RWPE2 (cell line): ENCODE measurements at regions not wholly inside any gene's neighbourhood (a gene's known extent, or its start where the extent isn't known, plus 50 kb on each side); places are given as distances from the start of the nearest gene placed in this dataset.
"Not testable (repeated sequence)": the region's sequence is repeated elsewhere in the genome, so short reads cannot be mapped to it uniquely, and the experiment has no call there.

Experiments used
- ATAC-seq: fragments of 200-7000 bp; cut with Tn5 transposase; 3 replicates; pipeline ENCODE4 v1.9.1; 2021; ENCODE audit warnings: low read depth
- DNase-seq: peaks from one replicate; pipeline ENCODE4 v3.0.0-alpha.2; 2020; ENCODE audit warnings: low spot score
- H3K27ac ChIP-seq: fragments of 450-650 bp; 2 replicates; pipeline ENCODE4 v1.5.1; 2017; ENCODE audit warnings: mild to moderate bottlenecking; ENCODE audit not compliant: poor library complexity, severe bottlenecking
- H3K27me3 ChIP-seq: fragments of 250-450 bp; sonication (Bioruptor Pico); 2 replicates; pipeline ENCODE4 v1.5.1; 2021; ENCODE audit warnings: mild to moderate bottlenecking, moderate library complexity; ENCODE audit not compliant: insufficient read depth, poor library complexity, severe bottlenecking
- H3K36me3 ChIP-seq: fragments of 250-450 bp; sonication (Bioruptor Pico); 2 replicates; pipeline ENCODE4 v1.5.1; 2020; ENCODE audit warnings: low read depth, mild to moderate bottlenecking, moderate library complexity
- H3K4me1 ChIP-seq: fragments of 250-450 bp; sonication (Bioruptor Pico); 2 replicates; pipeline ENCODE4 v1.5.1; 2021; ENCODE audit warnings: mild to moderate bottlenecking, moderate library complexity; ENCODE audit not compliant: insufficient read depth, poor library complexity, severe bottlenecking
- H3K4me3 ChIP-seq: fragments of 250-450 bp; sonication (Bioruptor Pico); 2 replicates; pipeline ENCODE4 v1.5.1; 2021; ENCODE audit warnings: mild to moderate bottlenecking, moderate library complexity; ENCODE audit not compliant: severe bottlenecking
- H3K9me3 ChIP-seq: fragments of 250-450 bp; sonication (Bioruptor Pico); 2 replicates; pipeline ENCODE4 v1.5.1; 2021; ENCODE audit warnings: mild to moderate bottlenecking, moderate library complexity; ENCODE audit not compliant: severe bottlenecking
- TF ChIP-seq, protein P1 (sequence below): fragments of 450-650 bp; IDR thresholded peaks from one replicate; pipeline ENCODE4 v1.5.1; 2017; ENCODE audit warnings: mild to moderate bottlenecking, moderate library complexity; ENCODE audit not compliant: poor library complexity, severe bottlenecking

DNA sequence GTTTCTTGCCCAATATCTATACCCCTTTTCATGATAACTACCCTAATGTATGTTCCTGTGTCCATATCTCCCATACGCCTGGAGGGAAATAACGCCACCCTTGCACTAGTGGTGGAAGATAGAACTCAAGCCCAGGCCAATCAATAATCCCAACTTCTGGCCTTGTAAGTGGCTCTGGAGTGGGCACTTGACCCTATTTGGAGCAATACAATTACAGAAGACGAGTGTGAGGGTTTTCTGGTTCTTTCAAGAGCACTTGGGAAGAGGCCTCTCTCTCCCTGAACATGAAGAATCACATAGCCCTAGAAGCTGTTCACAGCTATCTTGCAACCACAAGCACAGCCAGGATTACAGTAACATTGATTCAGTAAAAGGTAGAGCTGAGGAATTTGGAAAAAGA, 217.9 kb downstream of the RAB11FIP4 start:
- H3K27ac ChIP-seq: no peak overlapping the region
- DNase-seq: no peak
- H3K4me1 ChIP-seq: no peaks in the 10 kb centered on the region
- TF ChIP-seq, protein P1, sequence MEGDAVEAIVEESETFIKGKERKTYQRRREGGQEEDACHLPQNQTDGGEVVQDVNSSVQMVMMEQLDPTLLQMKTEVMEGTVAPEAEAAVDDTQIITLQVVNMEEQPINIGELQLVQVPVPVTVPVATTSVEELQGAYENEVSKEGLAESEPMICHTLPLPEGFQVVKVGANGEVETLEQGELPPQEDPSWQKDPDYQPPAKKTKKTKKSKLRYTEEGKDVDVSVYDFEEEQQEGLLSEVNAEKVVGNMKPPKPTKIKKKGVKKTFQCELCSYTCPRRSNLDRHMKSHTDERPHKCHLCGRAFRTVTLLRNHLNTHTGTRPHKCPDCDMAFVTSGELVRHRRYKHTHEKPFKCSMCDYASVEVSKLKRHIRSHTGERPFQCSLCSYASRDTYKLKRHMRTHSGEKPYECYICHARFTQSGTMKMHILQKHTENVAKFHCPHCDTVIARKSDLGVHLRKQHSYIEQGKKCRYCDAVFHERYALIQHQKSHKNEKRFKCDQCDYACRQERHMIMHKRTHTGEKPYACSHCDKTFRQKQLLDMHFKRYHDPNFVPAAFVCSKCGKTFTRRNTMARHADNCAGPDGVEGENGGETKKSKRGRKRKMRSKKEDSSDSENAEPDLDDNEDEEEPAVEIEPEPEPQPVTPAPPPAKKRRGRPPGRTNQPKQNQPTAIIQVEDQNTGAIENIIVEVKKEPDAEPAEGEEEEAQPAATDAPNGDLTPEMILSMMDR: no peak
- no peak for ATAC-seq
- no peak overlapping the region for H3K4me3 ChIP-seq
- no peaks in the 10 kb centered on the region for H3K9me3 ChIP-seq
- no peaks in the 10 kb centered on the region for H3K36me3 ChIP-seq
- H3K27me3 ChIP-seq: no peaks in the 10 kb centered on the region

DNA sequence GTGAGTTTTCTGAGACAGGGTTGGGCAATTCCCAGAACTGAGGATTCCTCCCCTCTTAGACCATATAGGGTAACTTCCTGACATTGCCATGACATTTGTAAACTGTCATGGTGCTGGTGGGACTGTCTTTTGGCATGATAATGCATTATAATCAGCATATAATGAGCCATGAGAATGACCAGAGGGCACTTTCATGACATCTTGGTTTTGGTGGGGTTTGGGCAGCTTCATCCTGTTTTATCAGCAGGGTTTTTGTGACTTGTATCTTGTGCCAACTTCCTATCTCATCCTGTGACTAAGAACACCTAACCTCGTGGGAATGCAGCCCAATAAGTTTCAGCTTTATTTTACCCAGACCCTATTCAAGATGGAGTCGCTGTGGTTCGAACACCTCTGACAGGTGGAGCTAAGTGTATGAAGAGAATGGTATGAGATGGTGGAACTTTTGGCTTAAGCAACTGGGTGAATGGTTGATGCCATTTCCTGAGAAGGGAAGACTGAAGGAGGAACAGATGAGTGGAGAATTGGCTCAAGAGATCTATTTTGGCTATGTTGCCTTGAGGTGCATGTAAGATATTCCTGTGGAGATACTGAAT, 217.3 kb downstream of the RAB11FIP4 start:
- ATAC-seq (no peak), DNase-seq (no peak)
- Histone ChIP-seq H3K27me3 (no peaks in the 10 kb centered on the region), H3K4me1 (no peaks in the 10 kb centered on the region), H3K36me3 (no peaks in the 10 kb centered on the region), H3K4me3 (no peak overlapping the region), H3K27ac (no peak overlapping the region), H3K9me3 (no peaks in the 10 kb centered on the region)
- TF ChIP-seq, protein P1: no peak

DNA sequence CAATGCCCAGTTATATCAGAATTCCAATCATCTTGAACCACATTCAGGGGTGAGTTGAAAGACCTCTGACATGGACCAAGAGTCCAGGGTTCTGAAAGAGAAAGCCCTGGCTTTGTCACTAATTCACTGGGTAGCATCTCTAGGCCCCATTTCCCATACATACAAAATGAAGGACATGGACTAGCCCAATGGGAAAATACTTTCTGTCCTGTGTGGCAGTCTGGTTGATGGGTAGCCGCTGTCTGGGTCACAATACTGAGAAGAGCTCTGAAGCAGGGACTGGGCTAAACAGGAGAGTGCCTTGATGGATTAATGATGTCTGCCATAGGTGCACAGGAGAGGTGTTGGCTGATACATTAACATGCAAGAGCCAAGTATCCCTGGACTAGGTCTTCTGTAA, 214.3 kb downstream of the RAB11FIP4 start:
- H3K27me3 ChIP-seq: no peaks in the 10 kb centered on the region
- no peaks in the 10 kb centered on the region for H3K36me3 ChIP-seq
- ATAC-seq: no peak

DNA sequence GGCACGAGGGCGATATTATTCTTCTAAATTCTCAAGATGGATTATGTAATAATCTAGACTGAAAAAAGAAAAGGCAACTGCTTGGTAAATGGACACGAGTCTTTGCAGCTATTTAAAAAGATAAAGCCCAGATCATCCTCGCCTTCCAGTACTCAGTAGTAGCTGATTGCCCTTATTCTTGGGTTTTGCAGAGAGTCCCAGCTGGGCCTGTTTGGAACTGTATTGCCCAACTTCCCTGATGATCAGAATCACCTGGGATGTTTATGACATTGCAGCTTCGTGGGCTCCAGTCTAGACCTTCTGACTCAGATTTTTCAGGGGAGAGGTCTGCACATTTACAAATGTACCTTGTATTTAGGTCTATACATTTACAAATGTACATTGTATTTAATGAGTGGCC, 213.5 kb downstream of the RAB11FIP4 start:
- H3K4me3 ChIP-seq: no peak overlapping the region
- no peaks in the 10 kb centered on the region for H3K36me3 ChIP-seq
- H3K9me3 ChIP-seq: no peaks in the 10 kb centered on the region
- ATAC-seq: no peak
- H3K27me3 ChIP-seq: no peaks in the 10 kb centered on the region
- no peaks in the 10 kb centered on the region for H3K4me1 ChIP-seq
- H3K27ac ChIP-seq: no peak overlapping the region
- no peak for DNase-seq
- TF ChIP-seq, protein P1: no peak

More for the DNA sequence above, 214.3 kb downstream of the RAB11FIP4 start:
- Histone ChIP-seq H3K9me3 (no peaks in the 10 kb centered on the region), H3K27ac (no peak overlapping the region), H3K4me3 (no peak overlapping the region), H3K4me1 (no peaks in the 10 kb centered on the region)
- TF ChIP-seq, protein P1: no peak
- no peak for DNase-seq

DNA sequence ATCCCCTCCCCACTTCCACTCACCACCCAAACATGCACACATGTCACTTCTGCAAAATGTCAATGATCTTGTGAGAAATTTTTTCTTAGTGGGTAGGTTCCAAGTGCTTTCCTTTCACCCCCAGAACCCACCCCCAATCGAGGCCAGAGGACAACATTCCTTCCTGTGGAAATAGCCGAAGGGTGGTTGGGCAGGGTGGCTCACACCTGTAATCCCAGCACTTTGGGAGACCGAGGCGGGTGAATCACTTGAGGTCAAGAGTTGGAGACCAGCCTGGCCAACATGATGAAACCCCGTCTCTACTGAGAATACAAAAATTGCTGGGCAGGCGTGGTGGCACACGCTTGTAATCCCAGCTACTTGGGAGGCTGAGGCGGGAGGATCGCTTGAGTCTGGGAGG, 208.7 kb downstream of the RAB11FIP4 start:
- ATAC-seq: not testable (repeated sequence)

More for the DNA sequence above, 208.7 kb downstream of the RAB11FIP4 start:
- not testable (repeated sequence) for DNase-seq, H3K36me3 ChIP-seq, H3K27me3 ChIP-seq, H3K27ac ChIP-seq, H3K9me3 ChIP-seq, H3K4me3 ChIP-seq
- H3K4me1 ChIP-seq: peaks cover 21% of the 10 kb centered on the region
